Ectodermal cell (in vitro differentiated cells): ENCODE measurements at regions not wholly inside any gene's neighbourhood (a gene's known extent, or its start where the extent isn't known, plus 50 kb on each side); places are given as distances from the start of the nearest gene placed in this dataset.

Experiments used
- H3K27ac ChIP-seq: 2 replicates; pipeline ENCODE4 v1.7.0; 2013; ENCODE audit warnings: mild to moderate bottlenecking, low read depth, low read length; ENCODE audit not compliant: insufficient read depth, poor library complexity, severe bottlenecking
- H3K27me3 ChIP-seq: 2 replicates; pipeline ENCODE4 v1.7.0; 2013; ENCODE audit warnings: mild to moderate bottlenecking, low read length; ENCODE audit not compliant: insufficient read depth, control insufficient read depth, poor library complexity, severe bottlenecking
- H3K36me3 ChIP-seq: one replicate; pipeline ENCODE4 v1.7.0; 2013; ENCODE audit warnings: low read length; ENCODE audit not compliant: control insufficient read depth, insufficient read depth
- H3K4me1 ChIP-seq: one replicate; pipeline ENCODE4 v1.7.0; 2013; ENCODE audit warnings: low read length; ENCODE audit not compliant: control insufficient read depth, insufficient read depth
- H3K4me3 ChIP-seq: 2 replicates; pipeline ENCODE4 v1.7.0; 2013; ENCODE audit warnings: low read depth, low read length, control low read depth; ENCODE audit not compliant: insufficient read depth
- H3K9me3 ChIP-seq: 2 replicates; pipeline ENCODE4 v1.7.0; 2013; ENCODE audit warnings: mild to moderate bottlenecking, low read length, moderate library complexity; ENCODE audit not compliant: control insufficient read depth
- WGBS, 2 experiments: methylation state at CpG; one replicate each; pipeline ENCODE4 v1.1.7; 2013; ENCODE audit warnings: missing lambda C conversion rate in 2 of 2; 5-methylcytosine and 5-hydroxymethylcytosine counted together

- Histone ChIP-seq H3K27me3 (no peaks in the 10 kb centered on the region), H3K4me1 (no peaks in the 10 kb centered on the region), H3K4me3 (no peak overlapping the region), H3K36me3 (no peaks in the 10 kb centered on the region), H3K27ac (no peak overlapping the region), H3K9me3 (no peaks in the 10 kb centered on the region)
Observed at GRCh38 chr2:75353131-75353530, 153.8 kb upstream of the TACR1 start.

GRCh38 chr2:75348307-75348706 lies 149.0 kb upstream of the TACR1 start:
- H3K4me1 ChIP-seq, result peaks cover 8% of the 10 kb centered on the region
- WGBS, 2 experiments, result 86 to 93% methylated on average over 1 of the region's 1 CpG
- H3K27me3 ChIP-seq, result no peaks in the 10 kb centered on the region
- H3K4me3 ChIP-seq, result no peak overlapping the region
- H3K9me3 ChIP-seq, result no peaks in the 10 kb centered on the region
- H3K27ac ChIP-seq, result no peak overlapping the region
- no peaks in the 10 kb centered on the region for H3K36me3 ChIP-seq

GRCh38 chr2:75344146-75344545 lies 144.8 kb upstream of the TACR1 start:
- 83 to 100% methylated on average over 1 of the region's 1 CpG for WGBS, 2 experiments
- Histone ChIP-seq H3K9me3 (no peaks in the 10 kb centered on the region), H3K27ac (no peak overlapping the region), H3K4me1 (peaks cover 8% of the 10 kb centered on the region), H3K27me3 (no peaks in the 10 kb centered on the region), H3K36me3 (no peaks in the 10 kb centered on the region), H3K4me3 (no peak overlapping the region)

GRCh38 chr2:75342504-75343175 lies 143.3 kb upstream of the TACR1 start:
- H3K4me1 ChIP-seq, result peaks cover 8% of the 10 kb centered on the region

GRCh38 chr2:75340560-75340959 lies 141.2 kb upstream of the TACR1 start:
- 94 to 95% methylated on average over 3 of the region's 3 CpGs for WGBS, 2 experiments
- Histone ChIP-seq H3K9me3 (no peaks in the 10 kb centered on the region), H3K4me1 (peaks cover 8% of the 10 kb centered on the region), H3K27me3 (no peaks in the 10 kb centered on the region), H3K4me3 (no peak overlapping the region), H3K27ac (no peak overlapping the region), H3K36me3 (no peaks in the 10 kb centered on the region)

More at GRCh38 chr2:75342504-75343175, 143.3 kb upstream of the TACR1 start:
- Histone ChIP-seq H3K27ac (no peak overlapping the region), H3K36me3 (no peaks in the 10 kb centered on the region), H3K27me3 (no peaks in the 10 kb centered on the region), H3K9me3 (no peaks in the 10 kb centered on the region), H3K4me3 (no peak overlapping the region)
- WGBS, 2 experiments, result no CpG with 5 or more reads among the region's 1 CpG

- no peak overlapping the region for H3K4me3 ChIP-seq
- H3K9me3 ChIP-seq, result no peaks in the 10 kb centered on the region
- no peak overlapping the region for H3K27ac ChIP-seq
- no peaks in the 10 kb centered on the region for H3K4me1 ChIP-seq
- 92 to 96% methylated on average over 4 of the region's 5 CpGs for WGBS, 2 experiments
- H3K36me3 ChIP-seq, result no peaks in the 10 kb centered on the region
- H3K27me3 ChIP-seq, result no peaks in the 10 kb centered on the region
Observed at GRCh38 chr2:75338461-75338860, 139.1 kb upstream of the TACR1 start.

GRCh38 chr2:75337619-75338018 lies 138.3 kb upstream of the TACR1 start:
- Histone ChIP-seq H3K36me3 (no peaks in the 10 kb centered on the region), H3K27me3 (no peaks in the 10 kb centered on the region), H3K4me3 (no peak overlapping the region), H3K9me3 (no peaks in the 10 kb centered on the region), H3K4me1 (no peaks in the 10 kb centered on the region), H3K27ac (no peak overlapping the region)
- WGBS, 2 experiments, result 85 to 100% methylated on average over 3 of the region's 3 CpGs

- 71 to 90% methylated on average over 2 to 5 of the region's 5 CpGs for WGBS, 2 experiments
- Histone ChIP-seq H3K4me1 (no peaks in the 10 kb centered on the region), H3K27ac (no peak overlapping the region), H3K27me3 (no peaks in the 10 kb centered on the region), H3K36me3 (no peaks in the 10 kb centered on the region), H3K9me3 (no peaks in the 10 kb centered on the region), H3K4me3 (no peak overlapping the region)
Observed at GRCh38 chr2:75337016-75337415, 137.7 kb upstream of the TACR1 start.

- H3K27ac ChIP-seq, result no peak overlapping the region
- H3K9me3 ChIP-seq, result no peaks in the 10 kb centered on the region
- H3K4me1 ChIP-seq, result no peaks in the 10 kb centered on the region
- WGBS, 2 experiments, result 91 to 97% methylated on average over 3 of the region's 3 CpGs
- H3K4me3 ChIP-seq, result no peak overlapping the region
- no peaks in the 10 kb centered on the region for H3K36me3 ChIP-seq
- no peaks in the 10 kb centered on the region for H3K27me3 ChIP-seq
Observed at GRCh38 chr2:75336451-75336850, 137.1 kb upstream of the TACR1 start.

GRCh38 chr2:75334076-75334475 lies 134.8 kb upstream of the TACR1 start:
- no peaks in the 10 kb centered on the region for H3K36me3 ChIP-seq
- H3K4me1 ChIP-seq, result no peaks in the 10 kb centered on the region
- H3K9me3 ChIP-seq, result no peaks in the 10 kb centered on the region
- H3K27me3 ChIP-seq, result no peaks in the 10 kb centered on the region
- no peak overlapping the region for H3K27ac ChIP-seq
- 92 to 95% methylated on average over 6 of the region's 6 CpGs for WGBS, 2 experiments
- no peak overlapping the region for H3K4me3 ChIP-seq

- WGBS, 2 experiments, result 89 to 98% methylated on average over 2 of the region's 2 CpGs
- no peaks in the 10 kb centered on the region for H3K27me3 ChIP-seq
- H3K4me1 ChIP-seq, result no peaks in the 10 kb centered on the region
- no peak overlapping the region for H3K27ac ChIP-seq
- no peaks in the 10 kb centered on the region for H3K9me3 ChIP-seq
- no peaks in the 10 kb centered on the region for H3K36me3 ChIP-seq
- H3K4me3 ChIP-seq, result no peak overlapping the region
Observed at GRCh38 chr2:75333646-75334045, 134.3 kb upstream of the TACR1 start.
